ENCODE measurements at regions not wholly inside any gene's neighbourhood (a gene's known extent, or its start where the extent isn't known, plus 50 kb on each side); places are given as distances from the start of the nearest gene placed in this dataset.
"Not testable (repeated sequence)": the region's sequence is repeated elsewhere in the genome, so short reads cannot be mapped to it uniquely, and the experiment has no call there.

DNA sequence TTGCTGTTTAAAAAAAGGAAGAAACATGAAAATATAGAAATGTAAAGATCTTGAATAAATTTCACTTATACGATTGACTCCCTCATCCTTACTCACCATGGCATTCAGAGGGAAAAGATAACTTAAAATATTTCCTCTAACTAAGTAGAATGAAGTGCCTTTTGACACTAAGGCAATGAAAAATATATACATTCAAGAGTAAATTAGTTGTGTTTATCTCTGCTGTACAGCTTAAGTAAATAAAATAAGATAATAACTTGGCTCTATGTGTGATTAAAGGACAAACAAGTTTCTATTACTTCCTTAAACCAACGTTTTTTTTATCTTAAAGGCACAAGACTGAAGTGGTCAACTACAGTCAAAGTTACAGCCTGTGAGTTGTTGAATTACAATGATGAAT is 142.3 kb upstream of the LRRTM4 start:
- H3K4me2 ChIP-seq (ENCODE audit: extremely low read depth, insufficient read depth, low read length), result no peak overlapping the region
- H3K79me2 ChIP-seq (ENCODE audit: control insufficient read depth, insufficient read depth, low read length), result no peaks in the 10 kb centered on the region
- TF ChIP-seq EZH2 (IDR thresholded peaks at IDR 0.05; ENCODE audit: low read length, missing control alignments), result no peak
- TF ChIP-seq, protein P1, sequence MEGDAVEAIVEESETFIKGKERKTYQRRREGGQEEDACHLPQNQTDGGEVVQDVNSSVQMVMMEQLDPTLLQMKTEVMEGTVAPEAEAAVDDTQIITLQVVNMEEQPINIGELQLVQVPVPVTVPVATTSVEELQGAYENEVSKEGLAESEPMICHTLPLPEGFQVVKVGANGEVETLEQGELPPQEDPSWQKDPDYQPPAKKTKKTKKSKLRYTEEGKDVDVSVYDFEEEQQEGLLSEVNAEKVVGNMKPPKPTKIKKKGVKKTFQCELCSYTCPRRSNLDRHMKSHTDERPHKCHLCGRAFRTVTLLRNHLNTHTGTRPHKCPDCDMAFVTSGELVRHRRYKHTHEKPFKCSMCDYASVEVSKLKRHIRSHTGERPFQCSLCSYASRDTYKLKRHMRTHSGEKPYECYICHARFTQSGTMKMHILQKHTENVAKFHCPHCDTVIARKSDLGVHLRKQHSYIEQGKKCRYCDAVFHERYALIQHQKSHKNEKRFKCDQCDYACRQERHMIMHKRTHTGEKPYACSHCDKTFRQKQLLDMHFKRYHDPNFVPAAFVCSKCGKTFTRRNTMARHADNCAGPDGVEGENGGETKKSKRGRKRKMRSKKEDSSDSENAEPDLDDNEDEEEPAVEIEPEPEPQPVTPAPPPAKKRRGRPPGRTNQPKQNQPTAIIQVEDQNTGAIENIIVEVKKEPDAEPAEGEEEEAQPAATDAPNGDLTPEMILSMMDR (conservative IDR thresholded peaks at IDR 0.05 in 1 of 2, IDR thresholded peaks at IDR 0.05 in 1 of 2; ENCODE audit: low read depth in 1 of 2, low read length in 2 of 2), result no peak
- no peak overlapping the region for H3K4me3 ChIP-seq (replicated peaks in 1 of 4; ENCODE audit: control extremely low read depth in 1 of 4, insufficient read depth in 1 of 4, low read depth in 3 of 4, low read length in 4 of 4)
- no peaks in the 10 kb centered on the region for H4K20me1 ChIP-seq (ENCODE audit: control insufficient read depth, extremely low read depth, insufficient read depth, low read length)
- H3K27ac ChIP-seq (ENCODE audit: insufficient read depth, low read length), result no peak overlapping the region
- H3K36me3 ChIP-seq (ENCODE audit: control insufficient read depth, insufficient read depth, low read length), result no peaks in the 10 kb centered on the region
- no peaks in the 10 kb centered on the region for H3K4me1 ChIP-seq (ENCODE audit: control insufficient read depth, extremely low read depth, insufficient read depth, low read length)
- H2AFZ ChIP-seq (ENCODE audit: low read length), result no peak overlapping the region
- no peaks in the 10 kb centered on the region for H3K27me3 ChIP-seq (ENCODE audit: control insufficient read depth, insufficient read depth, low read length)
- no peak overlapping the region for H3K9ac ChIP-seq (ENCODE audit: insufficient read depth, low read length)
- H3K9me3 ChIP-seq (ENCODE audit: control insufficient read depth, insufficient read depth, low read depth, low read length), result no peaks in the 10 kb centered on the region
- DNase-seq (ENCODE audit: low read depth in 2 of 2), result no peak

DNA sequence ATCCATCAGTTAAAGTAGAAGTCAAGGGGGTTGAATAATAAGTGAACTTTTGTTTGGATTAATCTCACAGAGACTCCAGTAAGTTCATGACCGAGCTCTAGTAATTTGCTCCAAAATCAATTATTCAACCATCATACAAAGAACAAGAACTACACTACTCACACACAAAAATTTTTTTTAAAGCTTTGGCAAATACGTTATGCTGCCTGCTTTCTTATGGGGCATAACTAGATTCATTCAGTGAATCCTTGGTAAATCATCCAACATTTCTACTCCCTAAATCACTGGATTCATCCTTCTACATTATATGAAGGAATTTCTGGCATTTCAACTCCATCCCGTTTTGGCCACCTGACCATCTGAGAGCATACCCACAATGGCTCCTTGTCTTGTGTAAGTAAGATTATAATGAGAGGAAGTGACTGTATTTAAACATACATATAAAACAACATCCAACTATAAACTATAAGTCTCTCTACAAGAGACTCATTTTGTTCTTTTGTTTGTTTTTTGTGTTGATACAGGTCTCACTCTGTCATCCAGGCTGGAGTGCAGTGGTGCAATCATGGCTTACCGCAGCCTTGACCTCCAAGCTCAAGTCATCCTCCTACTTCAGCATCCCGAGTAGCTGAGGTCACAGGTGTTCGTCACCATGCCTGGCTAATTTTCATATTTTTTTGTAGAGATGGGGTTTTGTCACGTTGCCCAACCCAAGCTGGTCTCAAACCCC is 144.2 kb upstream of the LRRTM4 start:
- Histone ChIP-seq H3K36me3 (ENCODE audit: control insufficient read depth, insufficient read depth, low read length) (no peaks in the 10 kb centered on the region), H2AFZ (ENCODE audit: low read length) (no peak overlapping the region), H4K20me1 (ENCODE audit: control insufficient read depth, extremely low read depth, insufficient read depth, low read length) (no peaks in the 10 kb centered on the region), H3K9me3 (ENCODE audit: control insufficient read depth, insufficient read depth, low read depth, low read length) (no peaks in the 10 kb centered on the region), H3K27ac (ENCODE audit: insufficient read depth, low read length) (no peak overlapping the region), H3K9ac (ENCODE audit: insufficient read depth, low read length) (no peak overlapping the region), H3K79me2 (ENCODE audit: control insufficient read depth, insufficient read depth, low read length) (no peaks in the 10 kb centered on the region), H3K27me3 (ENCODE audit: control insufficient read depth, insufficient read depth, low read length) (no peaks in the 10 kb centered on the region), H3K4me1 (ENCODE audit: control insufficient read depth, extremely low read depth, insufficient read depth, low read length) (no peaks in the 10 kb centered on the region), H3K4me2 (ENCODE audit: extremely low read depth, insufficient read depth, low read length) (no peak overlapping the region), H3K4me3 (replicated peaks in 1 of 4; ENCODE audit: control extremely low read depth in 1 of 4, insufficient read depth in 1 of 4, low read depth in 3 of 4, low read length in 4 of 4) (no peak overlapping the region)
- no peak for DNase-seq (ENCODE audit: low read depth in 2 of 2)
- TF ChIP-seq, protein P1 (conservative IDR thresholded peaks at IDR 0.05 in 1 of 2, IDR thresholded peaks at IDR 0.05 in 1 of 2; ENCODE audit: low read depth in 1 of 2, low read length in 2 of 2), result no peak
- TF ChIP-seq EZH2 (IDR thresholded peaks at IDR 0.05; ENCODE audit: low read length, missing control alignments), result no peak

DNA sequence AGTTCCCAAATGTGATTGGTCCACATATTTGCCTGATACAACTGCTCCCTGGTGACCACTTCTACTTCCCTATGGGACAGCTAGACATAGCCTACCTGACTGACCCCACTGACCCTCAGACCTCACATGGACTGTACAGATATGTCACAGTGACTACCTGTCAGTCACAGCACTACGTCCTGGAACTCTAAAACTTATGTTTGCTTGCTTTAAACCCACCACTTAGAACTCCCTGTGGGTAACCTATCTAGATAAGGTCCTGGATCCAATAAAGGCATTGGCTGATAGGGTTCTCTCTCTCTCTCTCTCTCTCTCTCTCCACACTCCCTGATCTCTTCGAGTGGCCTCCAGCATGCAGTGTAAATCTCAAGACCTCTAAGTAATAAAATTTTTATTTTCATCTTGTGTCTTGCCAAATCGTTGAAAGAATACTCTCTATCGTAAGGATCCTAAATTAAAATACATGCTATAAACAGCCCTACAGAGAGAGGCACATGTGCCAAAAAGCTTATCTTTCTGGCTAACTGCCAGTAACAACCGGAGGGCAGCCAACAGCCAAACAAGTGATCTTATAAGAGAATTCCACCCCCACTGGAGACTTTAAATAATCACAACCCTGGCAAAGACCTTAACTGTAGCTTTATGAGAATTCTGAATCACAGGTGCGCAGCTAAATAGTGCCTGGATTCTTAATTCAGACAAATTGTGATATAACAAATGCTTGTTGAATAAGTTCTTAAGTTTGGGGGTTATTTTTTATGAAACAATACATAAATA is 162.6 kb upstream of the LRRTM4 start:
- not testable (repeated sequence) for H2AFZ ChIP-seq (ENCODE audit: low read length); DNase-seq (ENCODE audit: low read depth in 2 of 2); H3K9ac ChIP-seq (ENCODE audit: insufficient read depth, low read length); H3K4me2 ChIP-seq (ENCODE audit: extremely low read depth, insufficient read depth, low read length); H3K27me3 ChIP-seq (ENCODE audit: control insufficient read depth, insufficient read depth, low read length); H4K20me1 ChIP-seq (ENCODE audit: control insufficient read depth, extremely low read depth, insufficient read depth, low read length); H3K79me2 ChIP-seq (ENCODE audit: control insufficient read depth, insufficient read depth, low read length); H3K36me3 ChIP-seq (ENCODE audit: control insufficient read depth, insufficient read depth, low read length); H3K4me1 ChIP-seq (ENCODE audit: control insufficient read depth, extremely low read depth, insufficient read depth, low read length); H3K4me3 ChIP-seq (replicated peaks in 1 of 4; ENCODE audit: control extremely low read depth in 1 of 4, insufficient read depth in 1 of 4, low read depth in 3 of 4, low read length in 4 of 4); H3K27ac ChIP-seq (ENCODE audit: insufficient read depth, low read length); H3K9me3 ChIP-seq (ENCODE audit: control insufficient read depth, insufficient read depth, low read depth, low read length)
